GM12878 (cell line): ENCODE measurements at regions not wholly inside any gene's neighbourhood (a gene's known extent, or its start where the extent isn't known, plus 50 kb on each side); places are given as distances from the start of the nearest gene placed in this dataset.

Source experiments
- ATAC-seq: fragments of 200-7000 bp; cut with Tn5 transposase; 3 replicates; pipeline ENCODE4 v1.9.1; 2020; ENCODE audit warnings: mild to moderate bottlenecking, moderate library complexity
- BruUV-seq: library from RNA; stranded (reverse); fragments of 400-500 nt; replicated peaks from 2 replicates; lab custom pipeline; 2021; lab: Mats Ljungman, UMichigan
- CTCF ChIA-PET: fragments of 300-600 bp; sonication (Branson Sonifier 250); formaldehyde crosslinking; extraction: SDS; loops from one replicate; lab custom pipeline; 2021; ENCODE audit warnings: inconsistent platforms; lab: Yijun Ruan, JAX
- POLR2A ChIA-PET: fragments of 350-600 bp; formaldehyde crosslinking; extraction: SDS; loops from one replicate; lab custom pipeline; 2021; ENCODE audit warnings: inconsistent platforms; lab: Charles Lee
- RAD21 ChIA-PET: fragments of 300-600 bp; sonication (Branson Sonifier 250); formaldehyde crosslinking; loops from one replicate; lab custom pipeline; 2023; ENCODE audit warnings: antibody characterized with exemption; ENCODE audit not compliant: unreplicated experiment; lab: Charles Lee
- SMC1A ChIA-PET: fragments of 300-600 bp; sonication (Branson Sonifier 250); formaldehyde crosslinking; loops from one replicate; lab custom pipeline; 2023; ENCODE audit not compliant: unreplicated experiment, uncharacterized antibody; lab: Charles Lee
- DNase-seq: peaks from one replicate; pipeline ENCODE4 v3.0.0-alpha.2; 2011; ENCODE audit warnings: low read depth, low spot score
- FAIRE-seq: peaks from 3 replicates; lab custom pipeline; 2011; peaks lifted over from hg19 to GRCh38; lab: Jason Lieb, UNC
- H2AFZ ChIP-seq: 2 replicates; pipeline ENCODE4 v1.6.0; 2011; ENCODE audit warnings: low read depth, low read length, control low read depth; ENCODE audit not compliant: control insufficient read depth
- H3K27ac ChIP-seq: 2 replicates; pipeline ENCODE4 v1.5.1; 2011; ENCODE audit warnings: control low read depth; ENCODE audit not compliant: control insufficient read depth, insufficient read depth
- H3K27me3 ChIP-seq, 2 experiments: replicated peaks in 1 of 2; 2 replicates each; pipeline versions ENCODE4 v1.6.0 to v1.6.1; 2011; ENCODE audit warnings: low read length in 1 of 2; ENCODE audit not compliant: control insufficient read depth in 2 of 2, insufficient read depth in 2 of 2
- H3K36me3 ChIP-seq, 2 experiments: 2 replicates each; pipeline ENCODE4 v1.5.1; 2011; ENCODE audit warnings: low read length in 1 of 2; ENCODE audit not compliant: control insufficient read depth in 2 of 2, insufficient read depth in 2 of 2
- H3K4me1 ChIP-seq: 2 replicates; pipeline ENCODE4 v1.6.1; 2011; ENCODE audit warnings: mild to moderate bottlenecking, low read length, moderate library complexity, mixed read lengths; ENCODE audit not compliant: control insufficient read depth, insufficient read depth
- H3K4me2 ChIP-seq: 2 replicates; pipeline ENCODE4 v1.6.0; 2011; ENCODE audit warnings: control low read depth; ENCODE audit not compliant: control insufficient read depth, insufficient read depth
- H3K4me3 ChIP-seq: fragments of 200-600 bp; sonication (generic); 2 replicates; pipeline ENCODE4 v1.5.1; 2016
- H3K79me2 ChIP-seq: 2 replicates; pipeline ENCODE4 v1.6.0; 2011; ENCODE audit warnings: low read length; ENCODE audit not compliant: control insufficient read depth, insufficient read depth
- H3K9ac ChIP-seq: 2 replicates; pipeline ENCODE4 v1.8.0; 2011; ENCODE audit warnings: low read length, control low read depth, mixed read lengths; ENCODE audit not compliant: control insufficient read depth, insufficient read depth
- H3K9me3 ChIP-seq: replicated peaks from 3 replicates; pipeline ENCODE4 v1.5.1; 2011; ENCODE audit warnings: mild to moderate bottlenecking, low read length; ENCODE audit not compliant: control insufficient read depth, insufficient read depth
- H4K20me1 ChIP-seq: 2 replicates; pipeline ENCODE4 v1.6.0; 2011; ENCODE audit not compliant: control insufficient read depth, insufficient read depth
- CREM ChIP-seq: IDR thresholded peaks from 2 replicates; pipeline ENCODE4 v1.6.1; 2014; ENCODE audit warnings: antibody characterized with exemption, low read depth
- CTCF ChIP-seq, 3 experiments: IDR thresholded peaks in 2 of 3; conservative IDR thresholded peaks in 1 of 3; 2 replicates each; pipeline ENCODE4 v1.5.1; 2011; ENCODE audit warnings: low read depth in 3 of 3, low read length in 3 of 3, mild to moderate bottlenecking in 3 of 3, control low read depth in 2 of 3, moderate library complexity in 2 of 3, inconsistent platforms in 1 of 3, mixed read lengths in 1 of 3; ENCODE audit not compliant: control insufficient read depth in 2 of 3, insufficient read depth in 1 of 3; ENCODE audit errors: extremely low read depth in 1 of 3
- HDAC6 ChIP-seq: fragments of 200-600 bp; sonication (generic); IDR thresholded peaks from one replicate; pipeline ENCODE4 v1.8.0; 2017; ENCODE audit warnings: antibody characterized with exemption; ENCODE audit not compliant: unreplicated experiment
- IRF4 ChIP-seq: IDR thresholded peaks from 2 replicates; pipeline ENCODE4 v1.6.1; 2011; ENCODE audit warnings: low read depth, low read length
- KAT2A ChIP-seq: conservative IDR thresholded peaks from 2 replicates; pipeline ENCODE4 v1.6.1; 2011; ENCODE audit warnings: low read depth, low read length; ENCODE audit not compliant: control insufficient read depth
- NFXL1 ChIP-seq: fragments of 450-650 bp; IDR thresholded peaks from 2 replicates; pipeline ENCODE4 v1.6.1; 2017; ENCODE audit warnings: antibody characterized with exemption, mild to moderate bottlenecking, borderline replicate concordance
- NFYB ChIP-seq: IDR thresholded peaks from 2 replicates; pipeline ENCODE4 v1.6.1; 2011; ENCODE audit warnings: low read depth, mild to moderate bottlenecking, low read length, improper control_type of control experiment, moderate library complexity; ENCODE audit not compliant: insufficient read depth
- RUNX3 ChIP-seq: IDR thresholded peaks from 2 replicates; pipeline ENCODE4 v1.6.1; 2012; ENCODE audit warnings: low read length, inconsistent platforms
- SMAD1 ChIP-seq: fragments of 450-650 bp; IDR thresholded peaks from 2 replicates; pipeline ENCODE4 v1.6.1; 2018; ENCODE audit warnings: mild to moderate bottlenecking, low read depth; ENCODE audit not compliant: partially characterized antibody
- ZBTB4 ChIP-seq: fragments of 450-650 bp; formaldehyde crosslinking; IDR thresholded peaks from 2 replicates; pipeline ENCODE4 v1.4.0; 2022; ENCODE audit warnings: mild to moderate bottlenecking, moderate library complexity
- ZNF24 ChIP-seq: fragments of 450-650 bp; IDR thresholded peaks from 2 replicates; pipeline ENCODE4 v1.6.1; 2017; ENCODE audit warnings: antibody characterized with exemption, mild to moderate bottlenecking
- in situ Hi-C: fragments of 300-500 bp; cut with MboI; formaldehyde crosslinking; loops from 9 replicates; pipeline ENCODE4 v1.14.3; 2018; ENCODE audit warnings: mixed read lengths
- intact Hi-C: fragments of 100-400 bp; cut with micrococcal nuclease; formaldehyde crosslinking; loops from one replicate; pipeline ENCODE4 v1.14.2; 2022; ENCODE audit not compliant: unreplicated experiment
- TF ChIP-seq, protein P1 (sequence below): fragments of 450-650 bp; IDR thresholded peaks from 2 replicates; pipeline ENCODE4 v1.6.1; 2016; ENCODE audit warnings: mild to moderate bottlenecking, moderate library complexity, borderline replicate concordance
- TF ChIP-seq, protein P2 (sequence below): IDR thresholded peaks from 2 replicates; pipeline ENCODE4 v1.6.1; 2011; ENCODE audit warnings: low read depth, mild to moderate bottlenecking, low read length, moderate library complexity, borderline replicate concordance; ENCODE audit errors: extremely low read depth

GRCh38 chr5:120388016-120388781 lies 75.9 kb upstream of the PRR16 start (continued):
- TF ChIP-seq, protein P1, sequence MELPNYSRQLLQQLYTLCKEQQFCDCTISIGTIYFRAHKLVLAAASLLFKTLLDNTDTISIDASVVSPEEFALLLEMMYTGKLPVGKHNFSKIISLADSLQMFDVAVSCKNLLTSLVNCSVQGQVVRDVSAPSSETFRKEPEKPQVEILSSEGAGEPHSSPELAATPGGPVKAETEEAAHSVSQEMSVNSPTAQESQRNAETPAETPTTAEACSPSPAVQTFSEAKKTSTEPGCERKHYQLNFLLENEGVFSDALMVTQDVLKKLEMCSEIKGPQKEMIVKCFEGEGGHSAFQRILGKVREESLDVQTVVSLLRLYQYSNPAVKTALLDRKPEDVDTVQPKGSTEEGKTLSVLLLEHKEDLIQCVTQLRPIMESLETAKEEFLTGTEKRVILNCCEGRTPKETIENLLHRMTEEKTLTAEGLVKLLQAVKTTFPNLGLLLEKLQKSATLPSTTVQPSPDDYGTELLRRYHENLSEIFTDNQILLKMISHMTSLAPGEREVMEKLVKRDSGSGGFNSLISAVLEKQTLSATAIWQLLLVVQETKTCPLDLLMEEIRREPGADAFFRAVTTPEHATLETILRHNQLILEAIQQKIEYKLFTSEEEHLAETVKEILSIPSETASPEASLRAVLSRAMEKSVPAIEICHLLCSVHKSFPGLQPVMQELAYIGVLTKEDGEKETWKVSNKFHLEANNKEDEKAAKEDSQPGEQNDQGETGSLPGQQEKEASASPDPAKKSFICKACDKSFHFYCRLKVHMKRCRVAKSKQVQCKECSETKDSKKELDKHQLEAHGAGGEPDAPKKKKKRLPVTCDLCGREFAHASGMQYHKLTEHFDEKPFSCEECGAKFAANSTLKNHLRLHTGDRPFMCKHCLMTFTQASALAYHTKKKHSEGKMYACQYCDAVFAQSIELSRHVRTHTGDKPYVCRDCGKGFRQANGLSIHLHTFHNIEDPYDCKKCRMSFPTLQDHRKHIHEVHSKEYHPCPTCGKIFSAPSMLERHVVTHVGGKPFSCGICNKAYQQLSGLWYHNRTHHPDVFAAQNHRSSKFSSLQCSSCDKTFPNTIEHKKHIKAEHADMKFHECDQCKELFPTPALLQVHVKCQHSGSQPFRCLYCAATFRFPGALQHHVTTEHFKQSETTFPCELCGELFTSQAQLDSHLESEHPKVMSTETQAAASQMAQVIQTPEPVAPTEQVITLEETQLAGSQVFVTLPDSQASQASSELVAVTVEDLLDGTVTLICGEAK: no peak

DNA sequence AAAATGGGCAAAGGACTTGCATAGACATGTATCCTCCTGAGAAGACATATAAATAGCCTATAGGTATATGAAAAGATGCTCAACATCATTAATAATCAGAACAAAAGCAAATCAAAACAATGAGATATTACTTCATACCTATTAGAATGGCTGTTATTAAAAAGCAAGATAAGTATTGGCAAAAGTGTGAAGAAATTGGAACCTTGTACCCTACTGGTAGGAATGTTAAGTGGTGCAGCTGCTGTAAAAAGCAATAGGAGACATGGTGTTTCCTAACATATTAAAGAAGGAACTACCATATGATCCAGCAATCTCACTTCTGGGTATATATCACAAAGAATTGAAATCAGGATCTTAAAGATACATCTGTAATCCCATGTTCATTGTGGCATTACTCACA lies 69.8 kb upstream of the PRR16 start:
- CTCF ChIA-PET: no interaction called here
- Histone ChIP-seq H3K4me1 (no peaks in the 10 kb centered on the region), H3K27me3 (no peaks in the 10 kb centered on the region), H3K36me3 (no peaks in the 10 kb centered on the region), H3K4me2 (no peak overlapping the region), H4K20me1 (no peaks in the 10 kb centered on the region), H3K9ac (no peak overlapping the region), H3K27ac (no peak overlapping the region), H3K9me3 (no peaks in the 10 kb centered on the region; the same call in 2 of the 3 replicates), H3K79me2 (no peaks in the 10 kb centered on the region), H2AFZ (no peak overlapping the region), H3K4me3 (no peak overlapping the region)
- POLR2A ChIA-PET: no interaction called here
- no TSS peak for BruUV-seq
- intact Hi-C loops: no loop called here
- in situ Hi-C loops: no loop called here
- ATAC-seq: no peak
- TF ChIP-seq HDAC6 (no peak), SMAD1 (no peak), ZBTB4 (CRISPR knock-in tag) (no peak), NFXL1 (no peak), CREM (no peak), CTCF (IDR thresholded peaks at IDR 0.05 in 2 of 3, conservative IDR thresholded peaks at IDR 0.05 in 1 of 3; ENCODE audit: control insufficient read depth in 2 of 3, extremely low read depth in 1 of 3, insufficient read depth in 1 of 3, low read depth in 3 of 3, low read length in 3 of 3) (no peak), IRF4 (no peak), RUNX3 (no peak), NFYB (no peak), KAT2A (no peak), ZNF24 (no peak)
- TF ChIP-seq, protein P2, sequence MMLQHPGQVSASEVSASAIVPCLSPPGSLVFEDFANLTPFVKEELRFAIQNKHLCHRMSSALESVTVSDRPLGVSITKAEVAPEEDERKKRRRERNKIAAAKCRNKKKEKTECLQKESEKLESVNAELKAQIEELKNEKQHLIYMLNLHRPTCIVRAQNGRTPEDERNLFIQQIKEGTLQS: no peak
- SMC1A ChIA-PET: no interaction called here
- DNase-seq: no peak
- RAD21 ChIA-PET: no interaction called here
- no peak for FAIRE-seq
